ENCODE measurements at regions not wholly inside any gene's neighbourhood (a gene's known extent, or its start where the extent isn't known, plus 50 kb on each side); places are given as distances from the start of the nearest gene placed in this dataset.
A peak's percentile ranks its signal among the peaks of the same experiment; 100 is the strongest.

- no peaks in the 10 kb centered on the region for H3K27me3 ChIP-seq
- no peak for TF ChIP-seq CTCF (IDR thresholded peaks at IDR 0.05)
- no peak overlapping the region for H3K4me3 ChIP-seq
- 36 to 39% methylated on average over 2 of the region's 2 CpGs for WGBS, 2 donors
- no peaks in the 10 kb centered on the region for H3K36me3 ChIP-seq
- no peaks in the 10 kb centered on the region for H3K9me3 ChIP-seq
- DNase-seq (no peak), ATAC-seq (no peak)
- H3K4me1 ChIP-seq, result peaks cover 0 to 34% (median 2%) of the 10 kb centered on the region in 9 donors
- H3K27ac ChIP-seq, result peak overlapping the region in 1 of 10 donors; percentile 9
- intact Hi-C loops (cut with DNase I), result no loop called here
Observed at GRCh38 chr4:30863021-30863420, 142.9 kb downstream of the PCDH7 start.

- Histone ChIP-seq H3K4me3 (no peak overlapping the region), H3K27ac (no peak overlapping the region), H3K4me1 (peaks cover 0 to 37% (median 2%) of the 10 kb centered on the region in 9 donors), H3K36me3 (no peaks in the 10 kb centered on the region), H3K27me3 (no peaks in the 10 kb centered on the region), H3K9me3 (peaks cover 0 to 8% (median 0%) of the 10 kb centered on the region in 11 donors)
- WGBS, 2 donors, result 52 to 55% methylated on average over 3 of the region's 3 CpGs
- intact Hi-C loops (cut with DNase I), result no loop called here
- DNase-seq (no peak), ATAC-seq (no peak)
- TF ChIP-seq CTCF (IDR thresholded peaks at IDR 0.05), result no peak
Observed at GRCh38 chr4:30865691-30866090, 145.5 kb downstream of the PCDH7 start.

GRCh38 chr4:30866346-30866745, 146.2 kb downstream of the PCDH7 start:
- no peak for TF ChIP-seq CTCF (IDR thresholded peaks at IDR 0.05)
- ATAC-seq (no peak), DNase-seq (no peak)
- intact Hi-C loops (cut with DNase I), result no loop called here
- Histone ChIP-seq H3K4me3 (no peak overlapping the region), H3K27ac (no peak overlapping the region), H3K36me3 (no peaks in the 10 kb centered on the region), H3K4me1 (peaks cover 0 to 37% (median 2%) of the 10 kb centered on the region in 9 donors), H3K27me3 (no peaks in the 10 kb centered on the region), H3K9me3 (peaks cover 0 to 8% (median 0%) of the 10 kb centered on the region in 11 donors)
- 22 to 44% methylated on average over 1 of the region's 1 CpG for WGBS, 2 donors

GRCh38 chr4:30866907-30867306, 146.7 kb downstream of the PCDH7 start:
- Histone ChIP-seq H3K27me3 (no peaks in the 10 kb centered on the region), H3K9me3 (peaks cover 0 to 11% (median 0%) of the 10 kb centered on the region in 11 donors), H3K4me3 (no peak overlapping the region), H3K4me1 (peaks cover 0 to 37% (median 2%) of the 10 kb centered on the region in 9 donors), H3K36me3 (no peaks in the 10 kb centered on the region), H3K27ac (no peak overlapping the region)
- intact Hi-C loops (cut with DNase I), result no loop called here
- ATAC-seq (no peak), DNase-seq (no peak)
- WGBS, 2 donors, result 94 to 96% methylated on average over 1 of the region's 1 CpG
- no peak for TF ChIP-seq CTCF (IDR thresholded peaks at IDR 0.05)
